SIG-M5 treated with dmso at 0.1 percent for 504 hours (cell line): ENCODE measurements at regions not wholly inside any gene's neighbourhood (a gene's known extent, or its start where the extent isn't known, plus 50 kb on each side); places are given as distances from the start of the nearest gene placed in this dataset.
A peak's percentile ranks its signal among the peaks of the same experiment; 100 is the strongest.

Experiments used
- DNase-seq: peaks from one replicate; lab custom pipeline; 2025; ENCODE audit not compliant: unreplicated experiment; lab: John Stamatoyannopoulos, UW

DNA sequence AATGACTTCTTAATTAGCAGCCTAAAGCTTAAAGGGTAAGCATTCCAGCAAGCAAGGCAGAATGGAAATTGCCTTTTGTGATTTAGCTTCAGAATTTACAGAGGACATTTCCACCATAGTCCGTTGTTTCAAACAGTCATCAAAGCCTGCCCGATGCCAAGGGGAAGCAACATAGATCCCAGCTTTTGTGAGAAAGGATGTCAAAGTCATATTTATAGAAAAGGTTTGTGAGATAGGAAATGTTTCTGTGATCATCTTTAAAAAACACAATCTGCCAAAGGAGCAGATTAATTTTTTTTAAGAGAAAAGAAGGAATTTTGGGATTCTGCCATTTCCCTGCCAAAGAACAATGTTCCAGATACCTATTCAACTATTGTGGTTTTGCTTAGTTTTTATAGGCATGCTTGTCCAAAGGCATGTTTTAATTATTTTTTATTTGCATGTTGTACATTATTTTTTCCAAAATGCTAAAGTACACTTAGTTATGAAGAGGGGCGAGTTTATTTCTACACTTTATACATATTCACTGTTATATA is 346.9 kb downstream of the ZNF608 start:
- DNase-seq, result no peak

DNA sequence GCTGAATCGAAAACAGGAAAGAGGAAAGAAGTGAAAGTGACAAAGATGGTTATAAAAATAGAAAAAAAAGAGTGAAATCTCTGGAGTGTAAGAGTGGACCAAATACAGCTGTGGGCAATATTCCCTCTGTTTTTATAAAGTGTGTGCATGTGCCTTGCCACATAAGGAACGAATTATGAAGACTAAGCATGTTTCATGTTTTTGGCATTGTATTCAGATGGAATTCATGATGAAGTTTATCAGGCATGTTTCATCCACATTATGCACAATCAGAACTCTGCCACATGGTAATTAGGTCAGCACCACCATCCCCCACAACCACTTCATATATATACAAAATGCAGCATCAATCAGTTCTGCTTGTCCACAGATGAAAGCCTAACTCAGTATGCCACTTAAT is 348.0 kb downstream of the ZNF608 start:
- no peak for DNase-seq

DNA sequence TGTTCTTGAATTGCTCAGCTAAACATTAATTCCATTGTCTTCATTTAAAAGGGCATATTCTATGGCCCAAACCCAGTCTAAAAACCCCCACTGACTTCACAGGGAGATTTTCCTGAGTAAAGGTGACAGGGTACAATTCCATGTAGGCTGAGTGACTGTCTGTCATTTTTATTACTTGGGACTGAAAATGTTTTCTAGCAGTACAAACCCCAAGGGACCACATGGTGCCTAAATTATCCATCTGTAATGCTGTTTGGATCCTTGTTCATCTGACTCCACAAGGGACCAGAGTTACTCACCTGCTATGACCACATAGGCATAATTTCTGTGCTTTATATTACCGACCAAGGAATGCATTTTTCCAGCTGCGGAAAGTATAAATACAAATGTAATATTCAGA is 349.1 kb downstream of the ZNF608 start:
- no peak for DNase-seq

GRCh38 chr5:124395926-124396325 is 350.5 kb downstream of the ZNF608 start:
- no peak for DNase-seq

DNA sequence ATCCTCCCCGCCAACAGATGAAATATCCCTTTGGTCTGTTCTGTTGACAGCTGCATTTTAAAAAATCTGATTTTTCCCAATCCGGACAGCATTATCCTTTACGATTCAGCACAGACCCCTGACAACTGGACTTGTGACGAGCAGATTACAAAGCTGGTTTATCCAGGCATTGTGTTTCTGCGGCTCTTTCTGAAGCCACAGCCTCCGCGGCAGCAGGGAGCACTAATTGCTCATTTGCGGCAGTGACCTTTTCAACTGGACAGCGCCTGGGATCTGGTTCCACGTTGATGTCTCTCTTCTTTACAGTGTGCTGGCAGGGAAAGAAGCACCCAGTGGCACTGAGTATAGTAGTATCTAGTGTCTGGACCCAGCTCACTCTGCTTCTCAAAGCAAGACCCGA is 351.2 kb downstream of the ZNF608 start:
- no peak for DNase-seq

- no peak for DNase-seq
Observed at GRCh38 chr5:124394700-124395245, 351.7 kb downstream of the ZNF608 start.

DNA sequence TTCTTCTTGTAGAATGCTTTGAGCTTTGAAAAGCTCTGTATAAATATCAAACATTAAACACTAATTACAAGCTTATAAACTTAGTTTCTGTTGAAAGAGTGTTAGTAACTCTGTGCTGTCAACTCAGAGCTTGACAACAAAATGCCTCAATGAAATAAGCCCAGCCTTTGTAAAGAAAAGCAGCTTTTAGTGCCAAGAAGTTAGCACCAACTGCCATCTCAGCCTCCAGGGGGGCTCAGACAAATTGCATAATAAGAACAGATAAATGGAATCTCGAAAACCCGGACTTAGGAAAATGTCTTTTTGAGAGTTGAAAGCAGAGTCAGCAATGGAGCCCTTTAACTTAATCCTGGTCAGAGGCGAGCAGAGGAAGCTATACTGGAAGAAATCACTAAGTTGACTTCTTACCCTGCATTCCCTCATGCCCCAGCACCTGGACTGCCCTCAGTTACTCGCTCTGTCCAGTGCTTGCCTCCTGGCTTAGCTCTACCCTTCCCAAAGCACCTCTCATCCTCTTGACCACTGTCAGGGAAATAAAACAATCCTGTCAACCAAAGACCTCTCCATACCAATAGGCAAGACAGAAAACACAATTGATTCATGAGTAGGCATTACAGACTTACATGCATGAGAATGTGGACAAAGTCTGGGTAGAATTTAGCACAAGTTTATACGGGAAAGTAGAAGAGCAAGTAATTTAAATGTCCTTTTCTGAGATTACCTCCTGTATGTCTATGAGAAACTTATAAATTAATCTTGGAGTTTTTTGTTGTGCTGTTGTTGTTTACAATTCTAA is 352.7 kb downstream of the ZNF608 start:
- no peak for DNase-seq

DNA sequence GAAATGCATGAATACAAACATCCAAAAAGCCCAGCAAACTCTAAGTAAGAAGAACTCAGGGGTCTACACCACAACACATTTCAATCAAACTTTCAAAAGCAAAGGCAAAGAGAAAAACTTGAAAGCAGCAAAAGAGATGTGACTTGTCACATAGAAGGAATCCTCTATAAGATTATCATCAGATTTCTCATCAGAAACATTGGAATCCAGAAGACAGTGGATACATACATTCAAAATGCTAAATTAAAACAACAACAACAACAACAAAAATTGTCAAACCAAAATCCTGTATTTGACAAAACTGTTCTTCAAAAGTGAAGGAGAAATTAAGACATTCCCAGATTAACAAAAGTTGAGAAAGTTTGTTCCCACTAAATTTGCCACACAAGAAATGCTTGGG is 362.7 kb downstream of the ZNF608 start:
- DNase-seq, result no peak

GRCh38 chr5:124377386-124377785 is 369.1 kb downstream of the ZNF608 start:
- DNase-seq, result no peak

DNA sequence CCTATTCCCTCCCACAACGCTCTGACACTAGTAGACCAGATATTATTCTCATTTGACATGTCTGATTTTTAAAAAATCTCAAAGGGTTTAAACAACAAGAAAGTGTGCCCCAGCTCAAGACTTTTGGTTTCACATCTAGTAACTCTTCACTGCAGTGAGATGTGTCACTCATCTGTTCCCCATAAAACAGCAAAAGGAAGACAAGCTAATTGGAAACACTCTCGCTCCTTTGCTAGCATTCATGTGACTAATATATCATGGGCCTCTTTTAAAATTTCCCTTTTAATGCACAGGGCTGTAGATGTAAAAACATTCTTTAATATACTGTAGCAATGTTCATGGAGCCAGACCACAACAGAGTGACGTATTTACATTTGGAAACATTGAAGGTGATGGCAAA is 372.6 kb downstream of the ZNF608 start:
- DNase-seq, result no peak

GRCh38 chr5:124372457-124372856 is 374.0 kb downstream of the ZNF608 start:
- no peak for DNase-seq

- no peak for DNase-seq
Observed at GRCh38 chr5:124371111-124371706, 375.2 kb downstream of the ZNF608 start.

GRCh38 chr5:124370601-124371000 is 375.8 kb downstream of the ZNF608 start:
- DNase-seq, result no peak

GRCh38 chr5:124365361-124365801 is 381.1 kb downstream of the ZNF608 start:
- no peak for DNase-seq

DNA sequence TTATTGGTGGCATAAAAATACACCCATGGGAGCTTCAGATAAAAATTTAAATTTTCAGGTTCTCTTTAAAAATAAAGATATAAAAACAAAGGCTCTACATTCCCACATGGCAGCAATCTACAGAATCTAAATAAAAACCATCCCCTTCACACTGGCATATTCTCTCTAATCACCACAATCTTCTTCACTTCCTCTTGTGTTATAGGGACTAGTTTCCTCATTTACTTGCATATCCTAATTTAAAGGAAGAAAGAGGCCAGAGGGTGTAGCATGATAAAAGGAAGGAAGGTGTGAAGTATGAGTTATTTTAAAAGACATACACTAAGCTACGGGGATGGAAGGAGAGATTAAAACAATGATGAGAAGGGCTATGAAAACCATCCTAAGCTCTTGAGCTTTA is 390.5 kb downstream of the ZNF608 start:
- DNase-seq, result peak; percentile 3

DNA sequence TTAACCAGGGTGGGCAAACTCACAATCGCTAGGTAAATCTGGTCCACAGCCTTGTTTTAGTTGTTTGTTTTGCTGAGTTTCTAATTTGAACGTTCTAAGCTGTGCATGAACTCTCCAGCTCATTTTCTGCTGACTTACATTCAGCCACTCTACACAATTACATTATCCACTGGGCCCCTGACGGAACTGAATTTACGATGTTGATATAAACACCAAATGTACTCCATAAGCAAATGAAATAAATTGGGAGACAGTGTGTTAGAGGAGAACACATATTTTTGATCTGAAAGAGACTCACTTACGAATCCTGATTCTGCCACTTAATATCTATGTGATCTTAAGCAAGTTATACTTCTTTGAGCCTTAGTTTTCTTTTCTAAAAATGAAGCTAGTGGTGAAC is 393.4 kb downstream of the ZNF608 start:
- no peak for DNase-seq

GRCh38 chr5:124352312-124352711 is 394.1 kb downstream of the ZNF608 start:
- no peak for DNase-seq

- no peak for DNase-seq
Observed at GRCh38 chr5:124349931-124350330, 396.5 kb downstream of the ZNF608 start.

DNA sequence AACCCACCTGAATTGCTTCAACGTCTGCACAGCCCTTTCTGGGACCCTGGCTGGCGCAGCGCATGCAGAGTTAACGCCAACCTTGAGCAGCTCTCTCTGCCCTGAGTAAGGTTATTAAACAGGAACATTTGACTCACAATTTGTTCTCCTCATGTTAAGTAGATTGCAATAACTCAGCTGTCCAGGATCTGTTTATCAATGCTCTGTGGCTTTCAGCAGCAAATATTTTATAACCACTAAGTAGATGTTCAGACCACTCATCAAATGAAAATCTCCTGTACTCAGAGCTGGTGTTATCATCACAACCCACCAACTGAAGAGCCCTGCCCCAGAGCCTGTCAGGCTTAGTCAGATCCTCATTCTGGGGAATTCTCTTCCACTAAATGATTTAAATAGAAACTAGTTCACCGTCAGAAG is 403.0 kb downstream of the ZNF608 start:
- DNase-seq, result no peak

- no peak for DNase-seq
Observed at GRCh38 chr5:124342986-124343385, 403.5 kb downstream of the ZNF608 start.

GRCh38 chr5:124342584-124342983 is 403.9 kb downstream of the ZNF608 start:
- DNase-seq, result no peak

- DNase-seq, result no peak
Observed at GRCh38 chr5:124342027-124342471, 404.4 kb downstream of the ZNF608 start.
